Femur (tissue), 1 donor: ENCODE measurements at regions not wholly inside any gene's neighbourhood (a gene's known extent, or its start where the extent isn't known, plus 50 kb on each side); places are given as distances from the start of the nearest gene placed in this dataset.
"Not testable (repeated sequence)": the region's sequence is repeated elsewhere in the genome, so short reads cannot be mapped to it uniquely, and the experiment has no call there.

ENCODE experiments used
- DNase-seq: peaks from one replicate; pipeline ENCODE4 v3.0.0-alpha.2; 2017

GRCh38 chr4:138413273-138413672 lies 171.1 kb upstream of the SLC7A11 start:
- DNase-seq = no peak

- no peak for DNase-seq
Observed at GRCh38 chr4:138412847-138413246, 170.7 kb upstream of the SLC7A11 start.

- DNase-seq = no peak
Observed at GRCh38 chr4:138410266-138410665, 168.1 kb upstream of the SLC7A11 start.

- no peak for DNase-seq
Observed at GRCh38 chr4:138409670-138410069, 167.5 kb upstream of the SLC7A11 start.

- DNase-seq = no peak
Observed at GRCh38 chr4:138408758-138409157, 166.6 kb upstream of the SLC7A11 start.

- DNase-seq = no peak
Observed at GRCh38 chr4:138407329-138407728, 165.2 kb upstream of the SLC7A11 start.

GRCh38 chr4:138406876-138407275 lies 164.7 kb upstream of the SLC7A11 start:
- no peak for DNase-seq

GRCh38 chr4:138405934-138406567 lies 163.9 kb upstream of the SLC7A11 start:
- no peak for DNase-seq

GRCh38 chr4:138405466-138405891 lies 163.3 kb upstream of the SLC7A11 start:
- no peak for DNase-seq

GRCh38 chr4:138404801-138405200 lies 162.7 kb upstream of the SLC7A11 start:
- no peak for DNase-seq

- no peak for DNase-seq
Observed at GRCh38 chr4:138404251-138404650, 162.1 kb upstream of the SLC7A11 start.

- DNase-seq = peak; percentile 33
Observed at GRCh38 chr4:138401334-138401733, 159.2 kb upstream of the SLC7A11 start.

- DNase-seq = no peak
Observed at GRCh38 chr4:138400543-138400942, 158.4 kb upstream of the SLC7A11 start.

GRCh38 chr4:138400066-138400465 lies 157.9 kb upstream of the SLC7A11 start:
- DNase-seq = no peak

- no peak for DNase-seq
Observed at GRCh38 chr4:138399081-138399480, 156.9 kb upstream of the SLC7A11 start.

- no peak for DNase-seq
Observed at GRCh38 chr4:138398322-138398721, 156.2 kb upstream of the SLC7A11 start.

GRCh38 chr4:138393886-138394610 lies 151.9 kb upstream of the SLC7A11 start:
- DNase-seq = no peak

GRCh38 chr4:138392751-138393308 lies 150.7 kb upstream of the SLC7A11 start:
- DNase-seq = no peak

- DNase-seq = no peak
Observed at GRCh38 chr4:138389976-138390685, 148.0 kb upstream of the SLC7A11 start.

- no peak for DNase-seq
Observed at GRCh38 chr4:138374947-138375346, 132.8 kb upstream of the SLC7A11 start.

- DNase-seq = no peak
Observed at GRCh38 chr4:138367942-138368341, 125.8 kb upstream of the SLC7A11 start.

- DNase-seq = not testable (repeated sequence)
Observed at GRCh38 chr4:138352446-138352845, 110.3 kb upstream of the SLC7A11 start.

GRCh38 chr4:138348055-138348454 lies 105.9 kb upstream of the SLC7A11 start:
- DNase-seq = no peak

- DNase-seq = no peak
Observed at GRCh38 chr4:138347561-138347960, 105.4 kb upstream of the SLC7A11 start.
